ENCODE measurements at regions not wholly inside any gene's neighbourhood (a gene's known extent, or its start where the extent isn't known, plus 50 kb on each side); places are given as distances from the start of the nearest gene placed in this dataset.
A peak's percentile ranks its signal among the peaks of the same experiment; 100 is the strongest.

GRCh38 chr18:72086421-72086820 is 457.7 kb downstream of the CBLN2 start:
- TF ChIP-seq, protein P1, sequence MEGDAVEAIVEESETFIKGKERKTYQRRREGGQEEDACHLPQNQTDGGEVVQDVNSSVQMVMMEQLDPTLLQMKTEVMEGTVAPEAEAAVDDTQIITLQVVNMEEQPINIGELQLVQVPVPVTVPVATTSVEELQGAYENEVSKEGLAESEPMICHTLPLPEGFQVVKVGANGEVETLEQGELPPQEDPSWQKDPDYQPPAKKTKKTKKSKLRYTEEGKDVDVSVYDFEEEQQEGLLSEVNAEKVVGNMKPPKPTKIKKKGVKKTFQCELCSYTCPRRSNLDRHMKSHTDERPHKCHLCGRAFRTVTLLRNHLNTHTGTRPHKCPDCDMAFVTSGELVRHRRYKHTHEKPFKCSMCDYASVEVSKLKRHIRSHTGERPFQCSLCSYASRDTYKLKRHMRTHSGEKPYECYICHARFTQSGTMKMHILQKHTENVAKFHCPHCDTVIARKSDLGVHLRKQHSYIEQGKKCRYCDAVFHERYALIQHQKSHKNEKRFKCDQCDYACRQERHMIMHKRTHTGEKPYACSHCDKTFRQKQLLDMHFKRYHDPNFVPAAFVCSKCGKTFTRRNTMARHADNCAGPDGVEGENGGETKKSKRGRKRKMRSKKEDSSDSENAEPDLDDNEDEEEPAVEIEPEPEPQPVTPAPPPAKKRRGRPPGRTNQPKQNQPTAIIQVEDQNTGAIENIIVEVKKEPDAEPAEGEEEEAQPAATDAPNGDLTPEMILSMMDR (IDR thresholded peaks at IDR 0.05), result peak; percentile 66
- no peak for TF ChIP-seq EZH2 (IDR thresholded peaks at IDR 0.05)
